ENCODE measurements at regions not wholly inside any gene's neighbourhood (a gene's known extent, or its start where the extent isn't known, plus 50 kb on each side); places are given as distances from the start of the nearest gene placed in this dataset.

DNA sequence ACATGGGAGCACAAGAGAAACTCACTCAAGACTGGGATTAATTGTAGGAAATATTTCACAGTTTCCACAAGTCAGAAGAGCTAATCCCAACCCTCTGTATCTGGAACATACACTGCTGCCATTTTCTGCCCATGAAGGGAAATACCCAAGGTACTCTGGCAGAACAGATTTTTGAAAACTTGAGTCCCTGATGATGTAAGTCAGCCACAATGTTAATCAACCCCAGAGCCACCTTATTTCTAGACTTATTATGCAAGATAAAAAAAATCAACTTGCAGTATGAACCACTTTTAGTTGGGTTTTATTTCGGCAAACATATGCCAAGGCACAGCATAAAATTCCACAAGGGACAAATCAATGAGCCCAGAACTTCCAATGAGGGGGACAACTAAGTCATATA lies 141.5 kb downstream of the LY86 start:
- no peaks in the 10 kb centered on the region for H3K27me3 ChIP-seq (ENCODE audit: insufficient read depth, low read length, poor library complexity)
- H4K8ac ChIP-seq (ENCODE audit: low read depth, low read length) = no peak overlapping the region
- no peak overlapping the region for H3K23ac ChIP-seq (ENCODE audit: low read length)
- no peak overlapping the region for H2BK15ac ChIP-seq (replicated peaks; ENCODE audit: low read depth)
- no peak overlapping the region for H3K18ac ChIP-seq (ENCODE audit: low read length)
- no peak overlapping the region for H3K27ac ChIP-seq (ENCODE audit: low read depth, low read length)
- H2AK5ac ChIP-seq (ENCODE audit: low read length) = no peak overlapping the region
- H3K79me2 ChIP-seq (ENCODE audit: control insufficient read depth, insufficient read depth, low read length) = no peaks in the 10 kb centered on the region
- H3K4me1 ChIP-seq (ENCODE audit: control insufficient read depth, low read depth, low read length) = peaks cover 12% of the 10 kb centered on the region
- H2BK120ac ChIP-seq (ENCODE audit: low read depth, low read length) = no peak overlapping the region
- no CpG with 5 or more reads among the region's 1 CpG for WGBS (ENCODE audit: extremely low coverage, insufficient coverage, low lambda C conversion rate)
- no peak overlapping the region for H3K4ac ChIP-seq (ENCODE audit: low read depth, low read length)
- H3K79me1 ChIP-seq (ENCODE audit: low read length) = no peaks in the 10 kb centered on the region
- no peaks in the 10 kb centered on the region for H3K36me3 ChIP-seq (ENCODE audit: control insufficient read depth, insufficient read depth, low read length)
- H3K9ac ChIP-seq (ENCODE audit: low read length) = no peak overlapping the region
- H3K4me3 ChIP-seq (ENCODE audit: low read length) = no peak overlapping the region
- H2BK5ac ChIP-seq (ENCODE audit: low read length) = no peak overlapping the region
- H3K56ac ChIP-seq (ENCODE audit: low read length) = no peak overlapping the region
- no peak overlapping the region for H3K4me2 ChIP-seq (ENCODE audit: low read length)
- DNase-seq = no peak
- H4K5ac ChIP-seq (ENCODE audit: low read length) = no peak overlapping the region

DNA sequence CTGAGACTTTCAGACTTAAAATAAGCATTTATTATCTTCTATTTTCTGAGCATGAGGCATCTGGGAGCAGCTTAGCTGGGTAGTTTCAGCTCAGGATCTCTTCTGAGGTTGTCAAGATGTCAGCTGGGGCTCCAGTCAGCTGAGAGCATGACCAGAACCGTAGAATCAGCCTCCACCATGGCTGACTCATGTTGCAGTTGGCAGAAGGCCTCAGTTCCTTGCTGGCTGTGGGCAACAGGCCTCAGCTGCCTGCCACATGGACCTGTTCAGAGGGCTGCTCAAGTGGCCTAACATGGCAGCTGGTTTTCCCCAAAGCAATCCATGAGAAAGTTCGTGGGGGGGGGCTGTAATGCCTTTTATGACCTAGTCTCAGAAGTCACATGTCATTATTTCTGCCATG lies 142.3 kb downstream of the LY86 start:
- no peak overlapping the region for H3K4me3 ChIP-seq (ENCODE audit: low read length)
- no peaks in the 10 kb centered on the region for H3K79me2 ChIP-seq (ENCODE audit: control insufficient read depth, insufficient read depth, low read length)
- H2BK120ac ChIP-seq (ENCODE audit: low read depth, low read length) = no peak overlapping the region
- H3K27me3 ChIP-seq (ENCODE audit: insufficient read depth, low read length, poor library complexity) = no peaks in the 10 kb centered on the region
- H2AK5ac ChIP-seq (ENCODE audit: low read length) = no peak overlapping the region
- DNase-seq = no peak
- no peak overlapping the region for H3K27ac ChIP-seq (ENCODE audit: low read depth, low read length)
- no peak overlapping the region for H4K8ac ChIP-seq (ENCODE audit: low read depth, low read length)
- peaks cover 4% of the 10 kb centered on the region for H3K4me1 ChIP-seq (ENCODE audit: control insufficient read depth, low read depth, low read length)
- H3K9ac ChIP-seq (ENCODE audit: low read length) = no peak overlapping the region
- H3K4me2 ChIP-seq (ENCODE audit: low read length) = no peak overlapping the region
- WGBS (ENCODE audit: extremely low coverage, insufficient coverage, low lambda C conversion rate) = no CpG with 5 or more reads among the region's 2 CpGs
- H3K79me1 ChIP-seq (ENCODE audit: low read length) = no peaks in the 10 kb centered on the region
- H3K23ac ChIP-seq (ENCODE audit: low read length) = no peak overlapping the region
- no peak overlapping the region for H4K5ac ChIP-seq (ENCODE audit: low read length)
- H3K4ac ChIP-seq (ENCODE audit: low read depth, low read length) = no peak overlapping the region
- H3K56ac ChIP-seq (ENCODE audit: low read length) = no peak overlapping the region
- H3K18ac ChIP-seq (ENCODE audit: low read length) = no peak overlapping the region
- H3K36me3 ChIP-seq (ENCODE audit: control insufficient read depth, insufficient read depth, low read length) = no peaks in the 10 kb centered on the region
- H2BK5ac ChIP-seq (ENCODE audit: low read length) = no peak overlapping the region
- no peak overlapping the region for H2BK15ac ChIP-seq (replicated peaks; ENCODE audit: low read depth)

GRCh38 chr6:6734479-6735465 lies 146.3 kb downstream of the LY86 start:
- Histone ChIP-seq H3K4me2 (ENCODE audit: low read length) (no peak overlapping the region), H3K9ac (ENCODE audit: low read length) (no peak overlapping the region), H3K18ac (ENCODE audit: low read length) (no peak overlapping the region), H3K56ac (ENCODE audit: low read length) (no peak overlapping the region), H3K79me1 (ENCODE audit: low read length) (no peaks in the 10 kb centered on the region), H3K27me3 (ENCODE audit: insufficient read depth, low read length, poor library complexity) (no peaks in the 10 kb centered on the region), H3K4me1 (ENCODE audit: control insufficient read depth, low read depth, low read length) (no peaks in the 10 kb centered on the region), H3K36me3 (ENCODE audit: control insufficient read depth, insufficient read depth, low read length) (no peaks in the 10 kb centered on the region), H2BK120ac (ENCODE audit: low read depth, low read length) (no peak overlapping the region), H4K8ac (ENCODE audit: low read depth, low read length) (no peak overlapping the region), H3K4me3 (ENCODE audit: low read length) (no peak overlapping the region), H3K23ac (ENCODE audit: low read length) (no peak overlapping the region), H2AK5ac (ENCODE audit: low read length) (no peak overlapping the region), H2BK15ac (replicated peaks; ENCODE audit: low read depth) (no peak overlapping the region), H4K5ac (ENCODE audit: low read length) (no peak overlapping the region), H3K79me2 (ENCODE audit: control insufficient read depth, insufficient read depth, low read length) (no peaks in the 10 kb centered on the region), H3K27ac (ENCODE audit: low read depth, low read length) (no peak overlapping the region), H2BK5ac (ENCODE audit: low read length) (no peak overlapping the region), H3K4ac (ENCODE audit: low read depth, low read length) (no peak overlapping the region)
- DNase-seq = no peak
- WGBS (ENCODE audit: extremely low coverage, insufficient coverage, low lambda C conversion rate) = no CpG with 5 or more reads among the region's 16 CpGs

- WGBS (ENCODE audit: extremely low coverage, insufficient coverage, low lambda C conversion rate) = no CpG with 5 or more reads among the region's 34 CpGs
- DNase-seq = peak; percentile 85
Measured at GRCh38 chr6:6736791-6737654, 148.5 kb downstream of the LY86 start.

DNA sequence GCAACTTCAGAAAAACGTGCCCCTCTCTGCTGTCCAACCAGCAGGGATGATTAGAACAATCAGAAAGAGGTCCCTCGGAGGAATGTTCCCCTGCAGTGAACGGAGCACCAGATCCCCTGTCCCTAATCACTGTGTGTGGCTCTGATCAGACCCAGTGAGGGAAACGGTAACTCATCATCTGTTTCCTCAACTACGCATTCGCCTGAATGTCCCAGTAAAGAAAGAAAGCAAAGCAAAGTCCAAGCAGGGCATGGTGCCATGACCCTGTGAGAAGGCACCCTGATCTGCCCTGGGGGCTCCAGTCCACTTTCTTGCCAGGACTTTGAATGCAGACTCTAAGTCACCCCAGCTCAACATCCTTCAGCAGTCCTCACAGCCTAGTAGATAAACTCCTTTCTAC lies 149.2 kb downstream of the LY86 start:
- H3K56ac ChIP-seq (ENCODE audit: low read length) = no peak overlapping the region
- H2BK15ac ChIP-seq (replicated peaks; ENCODE audit: low read depth) = no peak overlapping the region
- H2AK5ac ChIP-seq (ENCODE audit: low read length) = no peak overlapping the region
- H2BK5ac ChIP-seq (ENCODE audit: low read length) = no peak overlapping the region
- H3K27ac ChIP-seq (ENCODE audit: low read depth, low read length) = no peak overlapping the region
- H3K18ac ChIP-seq (ENCODE audit: low read length) = peak overlapping the region; percentile 5
- no peaks in the 10 kb centered on the region for H3K27me3 ChIP-seq (ENCODE audit: insufficient read depth, low read length, poor library complexity)
- no peak overlapping the region for H3K9ac ChIP-seq (ENCODE audit: low read length)
- DNase-seq = no peak
- no peak overlapping the region for H4K8ac ChIP-seq (ENCODE audit: low read depth, low read length)
- no peaks in the 10 kb centered on the region for H3K36me3 ChIP-seq (ENCODE audit: control insufficient read depth, insufficient read depth, low read length)
- H4K5ac ChIP-seq (ENCODE audit: low read length) = no peak overlapping the region
- no peaks in the 10 kb centered on the region for H3K79me2 ChIP-seq (ENCODE audit: control insufficient read depth, insufficient read depth, low read length)
- no peaks in the 10 kb centered on the region for H3K79me1 ChIP-seq (ENCODE audit: low read length)
- no peak overlapping the region for H2BK120ac ChIP-seq (ENCODE audit: low read depth, low read length)
- H3K4me2 ChIP-seq (ENCODE audit: low read length) = no peak overlapping the region
- no peaks in the 10 kb centered on the region for H3K4me1 ChIP-seq (ENCODE audit: control insufficient read depth, low read depth, low read length)
- no peak overlapping the region for H3K4ac ChIP-seq (ENCODE audit: low read depth, low read length)
- peak overlapping the region; percentile 33 for H3K23ac ChIP-seq (ENCODE audit: low read length)
- no peak overlapping the region for H3K4me3 ChIP-seq (ENCODE audit: low read length)
- no CpG with 5 or more reads among the region's 6 CpGs for WGBS (ENCODE audit: extremely low coverage, insufficient coverage, low lambda C conversion rate)

More at GRCh38 chr6:6736791-6737654, 148.5 kb downstream of the LY86 start:
- H3K4ac ChIP-seq (ENCODE audit: low read depth, low read length) = no peak overlapping the region
- no peak overlapping the region for H3K27ac ChIP-seq (ENCODE audit: low read depth, low read length)
- H3K4me2 ChIP-seq (ENCODE audit: low read length) = no peak overlapping the region
- H2BK5ac ChIP-seq (ENCODE audit: low read length) = no peak overlapping the region
- H2BK120ac ChIP-seq (ENCODE audit: low read depth, low read length) = no peak overlapping the region
- H3K9ac ChIP-seq (ENCODE audit: low read length) = no peak overlapping the region
- no peaks in the 10 kb centered on the region for H3K27me3 ChIP-seq (ENCODE audit: insufficient read depth, low read length, poor library complexity)
- no peak overlapping the region for H4K8ac ChIP-seq (ENCODE audit: low read depth, low read length)
- no peak overlapping the region for H2BK15ac ChIP-seq (replicated peaks; ENCODE audit: low read depth)
- H3K4me1 ChIP-seq (ENCODE audit: control insufficient read depth, low read depth, low read length) = no peaks in the 10 kb centered on the region
- no peak overlapping the region for H3K4me3 ChIP-seq (ENCODE audit: low read length)
- H3K79me2 ChIP-seq (ENCODE audit: control insufficient read depth, insufficient read depth, low read length) = no peaks in the 10 kb centered on the region
- H3K18ac ChIP-seq (ENCODE audit: low read length) = peak overlapping the region; percentile 5
- H2AK5ac ChIP-seq (ENCODE audit: low read length) = no peak overlapping the region
- no peaks in the 10 kb centered on the region for H3K79me1 ChIP-seq (ENCODE audit: low read length)
- peak overlapping the region; percentile 33 for H3K23ac ChIP-seq (ENCODE audit: low read length)
- H3K36me3 ChIP-seq (ENCODE audit: control insufficient read depth, insufficient read depth, low read length) = no peaks in the 10 kb centered on the region
- H4K5ac ChIP-seq (ENCODE audit: low read length) = no peak overlapping the region
- H3K56ac ChIP-seq (ENCODE audit: low read length) = peak overlapping the region; percentile 59

All from mesendoderm (in vitro differentiated cells).